ENCODE measurements at regions not wholly inside any gene's neighbourhood (a gene's known extent, or its start where the extent isn't known, plus 50 kb on each side); places are given as distances from the start of the nearest gene placed in this dataset.

DNA sequence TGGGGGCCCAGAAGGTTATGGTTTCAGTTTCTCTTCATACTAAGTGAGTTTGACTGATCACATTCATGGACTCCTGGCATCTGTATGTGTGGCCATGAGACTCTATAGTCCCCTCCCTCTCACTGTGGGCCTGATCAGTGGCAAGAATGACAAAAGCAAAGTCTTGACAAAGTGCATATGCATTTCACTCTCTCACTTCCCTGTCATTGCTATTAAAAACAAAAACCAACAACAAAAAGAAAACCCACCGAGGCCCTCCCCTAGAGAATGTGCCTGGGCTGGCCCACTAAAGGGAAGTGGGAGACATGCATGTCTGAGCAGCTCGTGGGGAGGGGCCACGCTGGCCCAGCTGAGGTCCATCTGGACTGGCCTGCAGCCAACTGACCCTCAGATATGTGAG, 600.1 kb upstream of the RAB6C start:
- intact Hi-C loops (cut with DNase I; ENCODE audit: low total_unique reads) = no loop called here
- H3K36me3 ChIP-seq (ENCODE audit: low read depth, missing control alignments) = no peaks in the 10 kb centered on the region
- TF ChIP-seq, protein P1, sequence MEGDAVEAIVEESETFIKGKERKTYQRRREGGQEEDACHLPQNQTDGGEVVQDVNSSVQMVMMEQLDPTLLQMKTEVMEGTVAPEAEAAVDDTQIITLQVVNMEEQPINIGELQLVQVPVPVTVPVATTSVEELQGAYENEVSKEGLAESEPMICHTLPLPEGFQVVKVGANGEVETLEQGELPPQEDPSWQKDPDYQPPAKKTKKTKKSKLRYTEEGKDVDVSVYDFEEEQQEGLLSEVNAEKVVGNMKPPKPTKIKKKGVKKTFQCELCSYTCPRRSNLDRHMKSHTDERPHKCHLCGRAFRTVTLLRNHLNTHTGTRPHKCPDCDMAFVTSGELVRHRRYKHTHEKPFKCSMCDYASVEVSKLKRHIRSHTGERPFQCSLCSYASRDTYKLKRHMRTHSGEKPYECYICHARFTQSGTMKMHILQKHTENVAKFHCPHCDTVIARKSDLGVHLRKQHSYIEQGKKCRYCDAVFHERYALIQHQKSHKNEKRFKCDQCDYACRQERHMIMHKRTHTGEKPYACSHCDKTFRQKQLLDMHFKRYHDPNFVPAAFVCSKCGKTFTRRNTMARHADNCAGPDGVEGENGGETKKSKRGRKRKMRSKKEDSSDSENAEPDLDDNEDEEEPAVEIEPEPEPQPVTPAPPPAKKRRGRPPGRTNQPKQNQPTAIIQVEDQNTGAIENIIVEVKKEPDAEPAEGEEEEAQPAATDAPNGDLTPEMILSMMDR (IDR thresholded peaks at IDR 0.05) = no peak
- TF ChIP-seq POLR2A (IDR thresholded peaks at IDR 0.05) = no peak
- H3K4me3 ChIP-seq = no peak overlapping the region
- WGBS, 2 donors = 62 to 65% methylated on average over 3 of the region's 3 CpGs
- no peaks in the 10 kb centered on the region for H3K9me3 ChIP-seq
- no peaks in the 10 kb centered on the region for H3K27me3 ChIP-seq
- H3K4me1 ChIP-seq = no peaks in the 10 kb centered on the region
- H3K27ac ChIP-seq = no peak overlapping the region
- DNase-seq = no peak

DNA sequence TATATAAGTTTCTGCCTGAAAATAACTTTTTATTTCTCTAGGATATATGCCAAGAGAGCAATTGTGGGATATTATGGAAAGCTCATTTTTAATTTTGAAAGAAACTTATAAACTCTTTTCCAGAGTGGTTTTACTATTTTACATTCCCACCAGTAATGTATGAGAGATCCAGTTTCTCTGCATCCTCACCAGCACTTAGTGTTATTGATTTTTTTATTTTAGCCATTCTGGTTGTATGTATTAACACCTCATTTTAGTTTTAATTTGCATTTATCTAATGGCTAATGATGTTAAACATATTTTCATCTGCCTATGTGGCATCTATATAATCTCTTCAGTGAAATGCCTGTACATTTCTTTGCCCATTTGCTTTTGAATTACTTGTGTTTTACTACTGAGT, 597.7 kb upstream of the RAB6C start:
- Histone ChIP-seq H3K4me3 (no peak overlapping the region), H3K4me1 (no peaks in the 10 kb centered on the region), H3K27ac (no peak overlapping the region), H3K36me3 (ENCODE audit: low read depth, missing control alignments) (no peaks in the 10 kb centered on the region), H3K9me3 (no peaks in the 10 kb centered on the region), H3K27me3 (no peaks in the 10 kb centered on the region)
- TF ChIP-seq, protein P1 (IDR thresholded peaks at IDR 0.05) = no peak
- no peak for TF ChIP-seq POLR2A (IDR thresholded peaks at IDR 0.05)
- DNase-seq = no peak
- intact Hi-C loops (cut with DNase I; ENCODE audit: low total_unique reads) = no loop called here

DNA sequence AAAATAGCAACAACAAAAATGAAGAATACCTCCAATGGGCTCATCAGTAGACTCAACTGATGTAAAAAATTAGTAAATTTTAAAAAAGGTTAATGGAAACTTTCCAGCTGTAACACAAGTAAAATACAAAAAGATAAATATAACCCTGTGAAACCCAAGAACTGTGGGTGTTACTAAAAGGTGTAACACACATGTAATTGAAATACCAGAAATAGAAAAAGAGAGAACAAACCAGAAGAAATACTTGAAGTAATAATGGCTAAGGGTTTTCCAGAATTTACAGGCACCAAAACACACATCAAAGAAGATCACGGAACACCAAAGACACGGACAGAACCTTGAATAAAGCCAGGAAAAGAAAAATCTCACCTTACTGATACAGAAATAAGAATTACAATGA, 590.6 kb upstream of the RAB6C start:
- Histone ChIP-seq H3K4me1 (no peaks in the 10 kb centered on the region), H3K27me3 (no peaks in the 10 kb centered on the region), H3K36me3 (ENCODE audit: low read depth, missing control alignments) (no peaks in the 10 kb centered on the region), H3K4me3 (no peak overlapping the region), H3K27ac (no peak overlapping the region), H3K9me3 (no peaks in the 10 kb centered on the region)
- WGBS, 2 donors = 89 to 91% methylated on average over 2 of the region's 2 CpGs
- intact Hi-C loops (cut with DNase I; ENCODE audit: low total_unique reads) = no loop called here
- TF ChIP-seq, protein P1 (IDR thresholded peaks at IDR 0.05) = no peak
- TF ChIP-seq POLR2A (IDR thresholded peaks at IDR 0.05) = no peak
- no peak for DNase-seq

DNA sequence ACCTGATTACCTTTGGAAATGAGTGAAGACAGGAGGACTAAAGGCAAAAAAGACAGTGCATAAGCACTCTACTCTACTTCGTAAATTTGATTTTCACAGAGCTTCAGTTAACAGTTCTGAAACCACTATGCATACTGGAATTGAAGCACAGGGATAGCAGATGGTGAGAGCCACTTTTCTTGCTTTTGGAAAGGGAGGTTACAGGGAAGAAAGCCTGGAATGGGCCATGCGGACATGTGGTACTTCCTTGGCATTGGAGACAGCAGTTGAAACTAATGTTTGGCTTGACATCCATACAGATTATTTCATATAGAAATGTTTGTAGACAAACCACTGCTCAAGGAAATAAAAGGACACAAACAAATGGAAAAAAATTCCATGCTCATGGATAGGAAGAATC, 585.6 kb upstream of the RAB6C start:
- 87 to 93% methylated on average over 2 of the region's 2 CpGs for WGBS, 2 donors
- H3K27me3 ChIP-seq = no peaks in the 10 kb centered on the region
- DNase-seq = no peak
- TF ChIP-seq, protein P1 (IDR thresholded peaks at IDR 0.05) = no peak
- no peak for TF ChIP-seq POLR2A (IDR thresholded peaks at IDR 0.05)
- no peak overlapping the region for H3K27ac ChIP-seq
- intact Hi-C loops (cut with DNase I; ENCODE audit: low total_unique reads) = no loop called here
- H3K9me3 ChIP-seq = no peaks in the 10 kb centered on the region
- no peak overlapping the region for H3K4me3 ChIP-seq
- no peaks in the 10 kb centered on the region for H3K4me1 ChIP-seq
- no peaks in the 10 kb centered on the region for H3K36me3 ChIP-seq (ENCODE audit: low read depth, missing control alignments)

DNA sequence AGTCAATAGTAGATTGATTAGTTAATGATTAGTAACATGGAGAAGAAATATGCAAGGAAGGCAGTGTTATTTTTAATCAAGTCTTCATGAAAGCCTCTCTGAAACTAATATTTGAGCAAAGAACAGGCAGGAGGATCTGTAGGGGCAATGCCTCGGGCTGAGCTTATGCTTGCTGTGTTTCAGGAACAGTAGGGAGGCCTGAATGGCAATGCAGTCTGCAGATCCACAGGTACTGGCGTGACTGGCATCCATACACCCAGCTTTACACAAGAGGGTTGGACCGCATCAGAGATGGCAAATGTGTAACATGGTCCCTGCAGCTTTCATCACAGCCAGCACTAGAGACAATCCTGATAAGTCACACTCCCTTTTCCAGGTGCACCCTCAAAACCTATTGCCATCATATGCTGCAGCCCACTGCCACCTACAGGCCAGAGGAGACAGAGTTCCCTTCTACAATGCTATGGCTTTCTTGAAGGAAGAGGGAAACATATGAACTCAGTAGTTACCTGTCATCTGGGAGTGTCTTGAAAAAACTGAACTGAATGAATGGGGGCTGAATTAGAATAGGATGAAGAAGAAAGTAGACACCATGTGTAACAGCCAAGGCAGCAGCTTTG, 582.4 kb upstream of the RAB6C start:
- intact Hi-C loops (cut with DNase I; ENCODE audit: low total_unique reads) = no loop called here
- H3K36me3 ChIP-seq (ENCODE audit: low read depth, missing control alignments) = no peaks in the 10 kb centered on the region
- H3K4me1 ChIP-seq = no peaks in the 10 kb centered on the region
- no peak overlapping the region for H3K27ac ChIP-seq
- peak; percentile 64 for DNase-seq
- no peak overlapping the region for H3K4me3 ChIP-seq
- no peaks in the 10 kb centered on the region for H3K27me3 ChIP-seq
- WGBS, 2 donors = 80 to 91% methylated on average over 3 of the region's 3 CpGs
- no peaks in the 10 kb centered on the region for H3K9me3 ChIP-seq
- TF ChIP-seq, protein P1 (IDR thresholded peaks at IDR 0.05) = peak; percentile 19 to 48 (median 42)
- no peak for TF ChIP-seq POLR2A (IDR thresholded peaks at IDR 0.05)

Measured in testis (tissue), 2 donors.